AG04450 (cell line): ENCODE measurements at regions not wholly inside any gene's neighbourhood (a gene's known extent, or its start where the extent isn't known, plus 50 kb on each side); places are given as distances from the start of the nearest gene placed in this dataset.

Experiments
- CTCF ChIA-PET: fragments of 300-600, 350-600 bp; formaldehyde crosslinking; extraction: SDS; loops from one replicate; lab custom pipeline; 2022; ENCODE audit warnings: antibody characterized with exemption, inconsistent platforms; lab: Charles Lee
- POLR2A ChIA-PET: fragments of 350-600 bp; formaldehyde crosslinking; extraction: SDS; loops from one replicate; lab custom pipeline; 2021; ENCODE audit warnings: antibody characterized with exemption, inconsistent platforms; lab: Yijun Ruan, JAX
- DNase-seq: peaks from one replicate; pipeline ENCODE4 v3.0.0-alpha.2; 2011; ENCODE audit warnings: low read depth, low spot score
- H3K27ac ChIP-seq: one replicate; pipeline ENCODE4 v1.5.1; 2012; ENCODE audit warnings: low read depth, low read length, control low read depth
- H3K27me3 ChIP-seq: one replicate; pipeline ENCODE4 v1.6.0; 2012; ENCODE audit warnings: low read length; ENCODE audit not compliant: control insufficient read depth, insufficient read depth
- H3K4me3 ChIP-seq: 2 replicates; pipeline ENCODE4 v1.5.1; 2011; ENCODE audit warnings: mild to moderate bottlenecking, low read depth, low read length, control low read depth
- H3K9me3 ChIP-seq: 2 replicates; pipeline ENCODE4 v1.5.1; 2012; ENCODE audit warnings: low read length; ENCODE audit not compliant: control insufficient read depth, insufficient read depth
- CTCF ChIP-seq: IDR thresholded peaks from 2 replicates; pipeline ENCODE4 v1.5.1; 2011; ENCODE audit warnings: low read depth, low read length, control low read depth, inconsistent platforms

GRCh38 chr10:70970830-70971229, 82.5 kb upstream of the PCBD1 start:
- no peaks in the 10 kb centered on the region for H3K9me3 ChIP-seq
- POLR2A ChIA-PET = no interaction called here
- no peak overlapping the region for H3K4me3 ChIP-seq
- CTCF ChIA-PET = no interaction called here
- H3K27ac ChIP-seq = no peak overlapping the region
- peaks cover 19% of the 10 kb centered on the region for H3K27me3 ChIP-seq
- DNase-seq = no peak
- no peak for TF ChIP-seq CTCF

GRCh38 chr10:70973275-70973674, 84.9 kb upstream of the PCBD1 start:
- CTCF ChIA-PET = no interaction called here
- no peak for DNase-seq
- no peaks in the 10 kb centered on the region for H3K9me3 ChIP-seq
- H3K4me3 ChIP-seq = no peak overlapping the region
- H3K27ac ChIP-seq = no peak overlapping the region
- H3K27me3 ChIP-seq = peaks cover 17% of the 10 kb centered on the region
- no peak for TF ChIP-seq CTCF
- POLR2A ChIA-PET = no interaction called here

GRCh38 chr10:70974351-70974901, 86.1 kb upstream of the PCBD1 start:
- CTCF ChIA-PET = no interaction called here

GRCh38 chr10:70974920-70975319, 86.6 kb upstream of the PCBD1 start:
- Histone ChIP-seq H3K27ac (no peak overlapping the region), H3K4me3 (no peak overlapping the region), H3K27me3 (peaks cover 13% of the 10 kb centered on the region), H3K9me3 (no peaks in the 10 kb centered on the region)
- CTCF ChIA-PET = no interaction called here
- DNase-seq = no peak
- POLR2A ChIA-PET = no interaction called here
- no peak for TF ChIP-seq CTCF

More at GRCh38 chr10:70974351-70974901, 86.1 kb upstream of the PCBD1 start:
- POLR2A ChIA-PET = no interaction called here
- no peaks in the 10 kb centered on the region for H3K9me3 ChIP-seq
- no peak for TF ChIP-seq CTCF
- H3K27ac ChIP-seq = no peak overlapping the region
- peaks cover 15% of the 10 kb centered on the region for H3K27me3 ChIP-seq
- no peak overlapping the region for H3K4me3 ChIP-seq
- DNase-seq = no peak

GRCh38 chr10:70976063-70976695, 87.8 kb upstream of the PCBD1 start:
- CTCF ChIA-PET = interaction anchor here (0.7 kb wide), 1 partner anchor 193 kb away, joined by 3 read pairs; no protein-coding TSS in a partner anchor

More at GRCh38 chr10:70976063-70976695, 87.8 kb upstream of the PCBD1 start:
- H3K9me3 ChIP-seq = no peaks in the 10 kb centered on the region
- H3K27me3 ChIP-seq = peaks cover 13% of the 10 kb centered on the region
- no peak overlapping the region for H3K27ac ChIP-seq
- POLR2A ChIA-PET = no interaction called here
- DNase-seq = no peak
- no peak overlapping the region for H3K4me3 ChIP-seq
- no peak for TF ChIP-seq CTCF
